ENCODE measurements at regions not wholly inside any gene's neighbourhood (a gene's known extent, or its start where the extent isn't known, plus 50 kb on each side); places are given as distances from the start of the nearest gene placed in this dataset.

DNA sequence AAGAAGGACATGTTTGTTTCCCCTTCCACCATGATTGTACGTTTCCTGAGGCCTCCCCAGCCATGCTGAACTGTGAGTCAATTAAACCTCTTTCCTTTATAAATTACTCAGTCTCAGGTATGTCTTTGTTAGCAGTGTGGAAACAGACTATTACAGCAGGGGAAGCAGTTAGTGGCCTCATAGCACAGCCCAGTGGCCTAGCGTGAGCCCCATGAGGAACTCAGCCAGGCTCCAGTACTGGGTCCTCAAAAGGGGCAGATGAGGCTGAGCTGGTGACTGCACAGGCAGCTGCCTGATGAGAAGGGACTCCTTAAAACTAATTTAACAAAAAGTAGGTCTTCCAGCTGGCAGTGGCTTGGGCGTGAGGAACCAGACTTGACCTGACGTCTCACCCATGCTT lies 399.9 kb downstream of the CDH26 start:
- TF ChIP-seq RCOR1 (IDR thresholded peaks at IDR 0.05; ENCODE audit: low read length) = no peak
- TF ChIP-seq EP300 (IDR thresholded peaks at IDR 0.05; ENCODE audit: borderline replicate concordance in 1 of 2, low read depth in 1 of 2, low read length in 1 of 2) = no peak
- TF ChIP-seq, protein P1, sequence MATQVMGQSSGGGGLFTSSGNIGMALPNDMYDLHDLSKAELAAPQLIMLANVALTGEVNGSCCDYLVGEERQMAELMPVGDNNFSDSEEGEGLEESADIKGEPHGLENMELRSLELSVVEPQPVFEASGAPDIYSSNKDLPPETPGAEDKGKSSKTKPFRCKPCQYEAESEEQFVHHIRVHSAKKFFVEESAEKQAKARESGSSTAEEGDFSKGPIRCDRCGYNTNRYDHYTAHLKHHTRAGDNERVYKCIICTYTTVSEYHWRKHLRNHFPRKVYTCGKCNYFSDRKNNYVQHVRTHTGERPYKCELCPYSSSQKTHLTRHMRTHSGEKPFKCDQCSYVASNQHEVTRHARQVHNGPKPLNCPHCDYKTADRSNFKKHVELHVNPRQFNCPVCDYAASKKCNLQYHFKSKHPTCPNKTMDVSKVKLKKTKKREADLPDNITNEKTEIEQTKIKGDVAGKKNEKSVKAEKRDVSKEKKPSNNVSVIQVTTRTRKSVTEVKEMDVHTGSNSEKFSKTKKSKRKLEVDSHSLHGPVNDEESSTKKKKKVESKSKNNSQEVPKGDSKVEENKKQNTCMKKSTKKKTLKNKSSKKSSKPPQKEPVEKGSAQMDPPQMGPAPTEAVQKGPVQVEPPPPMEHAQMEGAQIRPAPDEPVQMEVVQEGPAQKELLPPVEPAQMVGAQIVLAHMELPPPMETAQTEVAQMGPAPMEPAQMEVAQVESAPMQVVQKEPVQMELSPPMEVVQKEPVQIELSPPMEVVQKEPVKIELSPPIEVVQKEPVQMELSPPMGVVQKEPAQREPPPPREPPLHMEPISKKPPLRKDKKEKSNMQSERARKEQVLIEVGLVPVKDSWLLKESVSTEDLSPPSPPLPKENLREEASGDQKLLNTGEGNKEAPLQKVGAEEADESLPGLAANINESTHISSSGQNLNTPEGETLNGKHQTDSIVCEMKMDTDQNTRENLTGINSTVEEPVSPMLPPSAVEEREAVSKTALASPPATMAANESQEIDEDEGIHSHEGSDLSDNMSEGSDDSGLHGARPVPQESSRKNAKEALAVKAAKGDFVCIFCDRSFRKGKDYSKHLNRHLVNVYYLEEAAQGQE (IDR thresholded peaks at IDR 0.05; ENCODE audit: low read depth, low read length) = no peak
- TF ChIP-seq, protein P2, sequence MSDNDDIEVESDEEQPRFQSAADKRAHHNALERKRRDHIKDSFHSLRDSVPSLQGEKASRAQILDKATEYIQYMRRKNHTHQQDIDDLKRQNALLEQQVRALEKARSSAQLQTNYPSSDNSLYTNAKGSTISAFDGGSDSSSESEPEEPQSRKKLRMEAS (IDR thresholded peaks at IDR 0.05; ENCODE audit: low read depth) = no peak
- no peak for TF ChIP-seq JUND (IDR thresholded peaks at IDR 0.05)
- TF ChIP-seq SIN3A (IDR thresholded peaks at IDR 0.05; ENCODE audit: borderline replicate concordance, low read depth, low read length) = no peak
- TF ChIP-seq YY1 (IDR thresholded peaks at IDR 0.05; ENCODE audit: low read depth) = no peak
- TF ChIP-seq TCF12 (IDR thresholded peaks at IDR 0.05) = no peak
- TF ChIP-seq GATA2 (CRISPR knock-in tag; IDR thresholded peaks at IDR 0.05) = no peak
- no peak for TF ChIP-seq NFIC (IDR thresholded peaks at IDR 0.05; ENCODE audit: borderline replicate concordance)
- TF ChIP-seq, protein P3, sequence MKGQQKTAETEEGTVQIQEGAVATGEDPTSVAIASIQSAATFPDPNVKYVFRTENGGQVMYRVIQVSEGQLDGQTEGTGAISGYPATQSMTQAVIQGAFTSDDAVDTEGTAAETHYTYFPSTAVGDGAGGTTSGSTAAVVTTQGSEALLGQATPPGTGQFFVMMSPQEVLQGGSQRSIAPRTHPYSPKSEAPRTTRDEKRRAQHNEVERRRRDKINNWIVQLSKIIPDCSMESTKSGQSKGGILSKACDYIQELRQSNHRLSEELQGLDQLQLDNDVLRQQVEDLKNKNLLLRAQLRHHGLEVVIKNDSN (IDR thresholded peaks at IDR 0.05; ENCODE audit: borderline replicate concordance, low read depth) = no peak
- TF ChIP-seq TEAD4 (IDR thresholded peaks at IDR 0.05; ENCODE audit: borderline replicate concordance, insufficient read depth) = no peak
- TF ChIP-seq, protein P4, sequence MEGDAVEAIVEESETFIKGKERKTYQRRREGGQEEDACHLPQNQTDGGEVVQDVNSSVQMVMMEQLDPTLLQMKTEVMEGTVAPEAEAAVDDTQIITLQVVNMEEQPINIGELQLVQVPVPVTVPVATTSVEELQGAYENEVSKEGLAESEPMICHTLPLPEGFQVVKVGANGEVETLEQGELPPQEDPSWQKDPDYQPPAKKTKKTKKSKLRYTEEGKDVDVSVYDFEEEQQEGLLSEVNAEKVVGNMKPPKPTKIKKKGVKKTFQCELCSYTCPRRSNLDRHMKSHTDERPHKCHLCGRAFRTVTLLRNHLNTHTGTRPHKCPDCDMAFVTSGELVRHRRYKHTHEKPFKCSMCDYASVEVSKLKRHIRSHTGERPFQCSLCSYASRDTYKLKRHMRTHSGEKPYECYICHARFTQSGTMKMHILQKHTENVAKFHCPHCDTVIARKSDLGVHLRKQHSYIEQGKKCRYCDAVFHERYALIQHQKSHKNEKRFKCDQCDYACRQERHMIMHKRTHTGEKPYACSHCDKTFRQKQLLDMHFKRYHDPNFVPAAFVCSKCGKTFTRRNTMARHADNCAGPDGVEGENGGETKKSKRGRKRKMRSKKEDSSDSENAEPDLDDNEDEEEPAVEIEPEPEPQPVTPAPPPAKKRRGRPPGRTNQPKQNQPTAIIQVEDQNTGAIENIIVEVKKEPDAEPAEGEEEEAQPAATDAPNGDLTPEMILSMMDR (IDR thresholded peaks at IDR 0.05) = no peak
- H3F3A ChIP-seq (replicated peaks; ENCODE audit: insufficient read depth) = no peaks in the 10 kb centered on the region
- H3K4me1 ChIP-seq (ENCODE audit: control insufficient read depth in 1 of 2, insufficient read depth in 2 of 2, low read depth in 1 of 2, low read length in 1 of 2) = no peaks in the 10 kb centered on the region; a peak in 1 of 4 replicates
- 57% methylated on average over 3 of the region's 4 CpGs for WGBS (ENCODE audit: low lambda C conversion rate)
- H3K27ac ChIP-seq (ENCODE audit: low read depth in 2 of 2, low read length in 1 of 2) = no peak overlapping the region
- H4K20me1 ChIP-seq (ENCODE audit: insufficient read depth) = no peaks in the 10 kb centered on the region
- H3K9ac ChIP-seq = no peak overlapping the region
- no peak overlapping the region for H3K4me2 ChIP-seq
- H3K9me3 ChIP-seq = no peaks in the 10 kb centered on the region
- no peak overlapping the region for H3K4me3 ChIP-seq (ENCODE audit: low read depth in 2 of 2, low read length in 1 of 2)
- H3K36me3 ChIP-seq (replicated peaks in 1 of 2; ENCODE audit: control insufficient read depth in 1 of 2, insufficient read depth in 2 of 2, low read length in 1 of 2) = no peaks in the 10 kb centered on the region
- no peaks in the 10 kb centered on the region for H3K27me3 ChIP-seq (ENCODE audit: insufficient read depth)
- H2AFZ ChIP-seq (ENCODE audit: low read depth) = no peak overlapping the region
- DNase-seq = no peak
- H3K9me2 ChIP-seq = no peaks in the 10 kb centered on the region
- ChIA-PET CTCF (interaction anchor here (1.0 to 2.9 kb wide), 2 partner anchors 148 to 301 kb away, joined by 3 to 10 read pairs; no protein-coding TSS in a partner anchor), POLR2A (no interaction called here)
- H3K79me2 ChIP-seq (ENCODE audit: insufficient read depth) = no peaks in the 10 kb centered on the region

Measured in SK-N-SH (cell line).